Gastrocnemius medialis (tissue), 4 donors: ENCODE measurements at regions not wholly inside any gene's neighbourhood (a gene's known extent, or its start where the extent isn't known, plus 50 kb on each side); places are given as distances from the start of the nearest gene placed in this dataset.

Experiments used
- POLR2A ChIP-seq, 2 donors: fragments of 450-650 bp; IDR thresholded peaks; one replicate each; pipeline ENCODE4 v1.6.1; 2017; ENCODE audit warnings: antibody characterized with exemption in 2 of 2, mild to moderate bottlenecking in 2 of 2, moderate library complexity in 2 of 2
- TF ChIP-seq, protein P1 (sequence below), 5 experiments: fragments of 450-650 bp in 3 of 5; fragments of 200-600 bp in 2 of 5; sonication (generic) in 2 of 5; IDR thresholded peaks in 4 of 5; conservative IDR thresholded peaks in 1 of 5; 1 replicate in 4 of 5; 2 replicates in 1 of 5; pipeline ENCODE4 v1.5.1; 2016 to 2019; ENCODE audit warnings: antibody characterized with exemption in 5 of 5, mild to moderate bottlenecking in 3 of 5, moderate library complexity in 3 of 5

- TF ChIP-seq, protein P1, sequence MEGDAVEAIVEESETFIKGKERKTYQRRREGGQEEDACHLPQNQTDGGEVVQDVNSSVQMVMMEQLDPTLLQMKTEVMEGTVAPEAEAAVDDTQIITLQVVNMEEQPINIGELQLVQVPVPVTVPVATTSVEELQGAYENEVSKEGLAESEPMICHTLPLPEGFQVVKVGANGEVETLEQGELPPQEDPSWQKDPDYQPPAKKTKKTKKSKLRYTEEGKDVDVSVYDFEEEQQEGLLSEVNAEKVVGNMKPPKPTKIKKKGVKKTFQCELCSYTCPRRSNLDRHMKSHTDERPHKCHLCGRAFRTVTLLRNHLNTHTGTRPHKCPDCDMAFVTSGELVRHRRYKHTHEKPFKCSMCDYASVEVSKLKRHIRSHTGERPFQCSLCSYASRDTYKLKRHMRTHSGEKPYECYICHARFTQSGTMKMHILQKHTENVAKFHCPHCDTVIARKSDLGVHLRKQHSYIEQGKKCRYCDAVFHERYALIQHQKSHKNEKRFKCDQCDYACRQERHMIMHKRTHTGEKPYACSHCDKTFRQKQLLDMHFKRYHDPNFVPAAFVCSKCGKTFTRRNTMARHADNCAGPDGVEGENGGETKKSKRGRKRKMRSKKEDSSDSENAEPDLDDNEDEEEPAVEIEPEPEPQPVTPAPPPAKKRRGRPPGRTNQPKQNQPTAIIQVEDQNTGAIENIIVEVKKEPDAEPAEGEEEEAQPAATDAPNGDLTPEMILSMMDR (IDR thresholded peaks at IDR 0.05 in 4 of 5, conservative IDR thresholded peaks at IDR 0.05 in 1 of 5), result no peak
- no peak for TF ChIP-seq POLR2A (IDR thresholded peaks at IDR 0.05)
These were observed 99.3 kb upstream of the SORCS3 start for GRCh38 chr10:104541820-104542219.
